ENCODE measurements at regions not wholly inside any gene's neighbourhood (a gene's known extent, or its start where the extent isn't known, plus 50 kb on each side); places are given as distances from the start of the nearest gene placed in this dataset.

GRCh38 chr14:88085736-88086135 is 80.8 kb downstream of the GPR65 start:
- TF ChIP-seq POLR2A (IDR thresholded peaks at IDR 0.05; ENCODE audit: extremely low read depth, insufficient read length): no peak
- no peak for TF ChIP-seq CTCF (IDR thresholded peaks at IDR 0.05; ENCODE audit: low read depth, low read length)
- TF ChIP-seq MAX (IDR thresholded peaks at IDR 0.05; ENCODE audit: low read depth, low read length): no peak

All from NB4 (cell line).